Spinal cord (tissue), 9 donors: ENCODE measurements at regions not wholly inside any gene's neighbourhood (a gene's known extent, or its start where the extent isn't known, plus 50 kb on each side); places are given as distances from the start of the nearest gene placed in this dataset.

ENCODE experiments used
- DNase-seq, 6 donors: peaks; one replicate each; pipeline versions ENCODE4 v3.0.0 to v3.0.0-alpha.2; 2013 to 2015; ENCODE audit warnings: low spot score in 6 of 6, low read depth in 4 of 6
- H3K27ac ChIP-seq: one replicate; pipeline ENCODE4 v1.5.1; 2013; ENCODE audit warnings: low read depth, low read length, control low read depth
- H3K27me3 ChIP-seq: one replicate; pipeline ENCODE4 v1.6.1; 2013; ENCODE audit warnings: low read length; ENCODE audit not compliant: control insufficient read depth, insufficient read depth
- H3K36me3 ChIP-seq: one replicate; pipeline ENCODE4 v1.6.1; 2013; ENCODE audit warnings: low read length; ENCODE audit not compliant: control insufficient read depth, insufficient read depth
- H3K4me1 ChIP-seq: one replicate; pipeline ENCODE4 v1.6.1; 2013; ENCODE audit warnings: low read length; ENCODE audit not compliant: control insufficient read depth, insufficient read depth
- H3K4me3 ChIP-seq: one replicate; pipeline ENCODE4 v1.5.1; 2013; ENCODE audit warnings: low read depth, low read length, control low read depth
- H3K9me3 ChIP-seq: one replicate; pipeline ENCODE4 v1.6.1; 2013; ENCODE audit warnings: low read length; ENCODE audit not compliant: control insufficient read depth, insufficient read depth
- WGBS: methylation state at CpG from one replicate; pipeline ENCODE4 v1.1.5; 2013; ENCODE audit warnings: missing lambda C conversion rate; ENCODE audit not compliant: insufficient coverage; 5-methylcytosine and 5-hydroxymethylcytosine counted together
- donor health status: healthy.

GRCh38 chr2:120884472-120885290 is 149.0 kb downstream of the GLI2 start:
- no peak overlapping the region for H3K27ac ChIP-seq
- WGBS, result 82% methylated on average over 14 of the region's 16 CpGs
- peak in 1 of 6 donors; percentile 68 for DNase-seq
- H3K4me3 ChIP-seq, result no peak overlapping the region
- peaks cover 5% of the 10 kb centered on the region for H3K27me3 ChIP-seq
- H3K4me1 ChIP-seq, result peaks cover 66% of the 10 kb centered on the region
- H3K36me3 ChIP-seq, result peaks cover 3% of the 10 kb centered on the region
- H3K9me3 ChIP-seq, result no peaks in the 10 kb centered on the region

GRCh38 chr2:120885321-120885720 is 149.7 kb downstream of the GLI2 start:
- Histone ChIP-seq H3K36me3 (peaks cover 3% of the 10 kb centered on the region), H3K9me3 (no peaks in the 10 kb centered on the region), H3K4me1 (peaks cover 59% of the 10 kb centered on the region), H3K27me3 (peaks cover 5% of the 10 kb centered on the region), H3K27ac (no peak overlapping the region), H3K4me3 (no peak overlapping the region)
- no peak for DNase-seq
- 44% methylated on average over 10 of the region's 11 CpGs for WGBS

- Histone ChIP-seq H3K36me3 (peaks cover 3% of the 10 kb centered on the region), H3K4me1 (peaks cover 58% of the 10 kb centered on the region), H3K27ac (no peak overlapping the region), H3K4me3 (no peak overlapping the region), H3K9me3 (no peaks in the 10 kb centered on the region), H3K27me3 (peaks cover 5% of the 10 kb centered on the region)
- DNase-seq, result no peak
- WGBS, result no CpG with 5 or more reads among the region's 4 CpGs
Observed at GRCh38 chr2:120885749-120886148, 150.1 kb downstream of the GLI2 start.

- peaks cover 3% of the 10 kb centered on the region for H3K36me3 ChIP-seq
- no peaks in the 10 kb centered on the region for H3K9me3 ChIP-seq
- H3K27ac ChIP-seq, result peak overlapping the region; percentile 65
- 75% methylated on average over 14 of the region's 18 CpGs for WGBS
- peaks cover 62% of the 10 kb centered on the region for H3K4me1 ChIP-seq
- DNase-seq, result peak in 1 of 6 donors; percentile 40
- no peak overlapping the region for H3K4me3 ChIP-seq
- H3K27me3 ChIP-seq, result peaks cover 8% of the 10 kb centered on the region
Observed at GRCh38 chr2:120886534-120887319, 151.1 kb downstream of the GLI2 start.

GRCh38 chr2:120887320-120887697 is 151.6 kb downstream of the GLI2 start:
- peak in 1 of 6 donors; percentile 60 for DNase-seq
- Histone ChIP-seq H3K27ac (peak overlapping the region; percentile 65), H3K4me1 (peaks cover 64% of the 10 kb centered on the region), H3K9me3 (no peaks in the 10 kb centered on the region), H3K36me3 (peaks cover under 1% of the 10 kb centered on the region), H3K27me3 (peaks cover 8% of the 10 kb centered on the region), H3K4me3 (no peak overlapping the region)
- 28% methylated on average over 10 of the region's 11 CpGs for WGBS

GRCh38 chr2:120887741-120888231 is 152.1 kb downstream of the GLI2 start:
- H3K4me1 ChIP-seq, result peaks cover 64% of the 10 kb centered on the region
- no peaks in the 10 kb centered on the region for H3K36me3 ChIP-seq
- 31% methylated on average over 12 of the region's 14 CpGs for WGBS
- peak overlapping the region; percentile 65 for H3K27ac ChIP-seq
- no peaks in the 10 kb centered on the region for H3K9me3 ChIP-seq
- peaks cover 8% of the 10 kb centered on the region for H3K27me3 ChIP-seq
- DNase-seq, result peak in 2 of 6 donors; percentile 57 to 72
- no peak overlapping the region for H3K4me3 ChIP-seq

GRCh38 chr2:120888851-120889250 is 153.2 kb downstream of the GLI2 start:
- Histone ChIP-seq H3K4me3 (no peak overlapping the region), H3K27me3 (peaks cover 8% of the 10 kb centered on the region), H3K4me1 (peaks cover 72% of the 10 kb centered on the region), H3K36me3 (no peaks in the 10 kb centered on the region), H3K9me3 (no peaks in the 10 kb centered on the region), H3K27ac (no peak overlapping the region)
- DNase-seq, result no peak
- 94% methylated on average over 9 of the region's 10 CpGs for WGBS

GRCh38 chr2:120889936-120890335 is 154.3 kb downstream of the GLI2 start:
- H3K9me3 ChIP-seq, result no peaks in the 10 kb centered on the region
- peaks cover 72% of the 10 kb centered on the region for H3K4me1 ChIP-seq

GRCh38 chr2:120890566-120891360 is 155.1 kb downstream of the GLI2 start:
- Histone ChIP-seq H3K27ac (no peak overlapping the region), H3K9me3 (no peaks in the 10 kb centered on the region), H3K4me3 (no peak overlapping the region), H3K27me3 (peaks cover 8% of the 10 kb centered on the region), H3K36me3 (no peaks in the 10 kb centered on the region), H3K4me1 (peaks cover 72% of the 10 kb centered on the region)
- DNase-seq, result no peak
- WGBS, result 96% methylated on average over 12 of the region's 12 CpGs

More at GRCh38 chr2:120889936-120890335, 154.3 kb downstream of the GLI2 start:
- Histone ChIP-seq H3K4me3 (no peak overlapping the region), H3K27me3 (peaks cover 8% of the 10 kb centered on the region), H3K27ac (no peak overlapping the region), H3K36me3 (no peaks in the 10 kb centered on the region)
- WGBS, result 100% methylated on average over 3 of the region's 3 CpGs
- no peak for DNase-seq
